T-cell (primary cell): ENCODE measurements at regions not wholly inside any gene's neighbourhood (a gene's known extent, or its start where the extent isn't known, plus 50 kb on each side); places are given as distances from the start of the nearest gene placed in this dataset.

ENCODE experiments used
- ATAC-seq, 4 experiments: fragments of 200-7000 bp in 3 of 4; fragments of 150-1000 bp in 1 of 4; cut with Tn5 transposase; replicated peaks in 1 of 4; 1 replicate in 3 of 4; 2 replicates in 1 of 4; pipeline ENCODE4 v1.10.0; 2021; ENCODE audit warnings: moderate library complexity in 3 of 4, mild to moderate bottlenecking in 2 of 4, moderate number of reproducible peaks in 1 of 4
- CTCF ChIA-PET, 2 donors: fragments of 300-600 bp; sonication (Branson Sonifier 250); formaldehyde crosslinking; loops; one replicate each; lab custom pipeline; 2022; ENCODE audit warnings: antibody characterized with exemption in 2 of 2; lab: Charles Lee
- POLR2A ChIA-PET, 2 donors: fragments of 300-600 bp; sonication (Branson Sonifier 250); formaldehyde crosslinking; loops; one replicate each; lab custom pipeline; 2022; ENCODE audit warnings: antibody characterized with exemption in 2 of 2; lab: Charles Lee
- DNase-seq, 35 experiments: peaks; one replicate each; pipeline versions ENCODE4 v3.0.0 to v3.0.0-alpha.2; 2013 to 2023
- H3K27ac ChIP-seq: one replicate; pipeline ENCODE4 v1.5.1; 2013; ENCODE audit warnings: low read length
- H3K27me3 ChIP-seq, 2 experiments: replicated peaks in 1 of 2; 1 replicate in 1 of 2; 2 replicates in 1 of 2; pipeline versions ENCODE4 v1.6.1 to v1.7.0; 2013; ENCODE audit warnings: low read length in 1 of 2, mixed read lengths in 1 of 2; ENCODE audit not compliant: control insufficient read depth in 2 of 2, insufficient read depth in 2 of 2; ENCODE audit errors: extremely low read depth in 1 of 2
- H3K36me3 ChIP-seq, 2 donors: 1 replicate in 1 of 2; 2 replicates in 1 of 2; pipeline versions ENCODE4 v1.6.1 to v1.7.0; 2013; ENCODE audit warnings: low read length in 1 of 2; ENCODE audit not compliant: control insufficient read depth in 2 of 2, insufficient read depth in 1 of 2; ENCODE audit errors: extremely low read depth in 1 of 2
- H3K4me1 ChIP-seq, 2 experiments: 1 replicate in 1 of 2; 2 replicates in 1 of 2; pipeline versions ENCODE4 v1.6.1 to v1.7.0; 2013; ENCODE audit warnings: low read length in 2 of 2, mixed read lengths in 1 of 2; ENCODE audit not compliant: insufficient read depth in 2 of 2, control insufficient read depth in 1 of 2; ENCODE audit errors: extremely low read depth in 1 of 2
- H3K4me3 ChIP-seq, 2 donors: 1 replicate in 1 of 2; 2 replicates in 1 of 2; pipeline versions ENCODE4 v1.5.1 to v1.7.0; 2013; ENCODE audit warnings: mild to moderate bottlenecking in 2 of 2, low read length in 1 of 2, moderate library complexity in 1 of 2; ENCODE audit not compliant: control insufficient read depth in 1 of 2; ENCODE audit errors: extremely low read depth in 1 of 2
- H3K9me3 ChIP-seq: 2 replicates; pipeline ENCODE4 v1.7.0; 2013
- H3K27ac Mint-ChIP-seq, 2 donors: one replicate each; pipeline ENCODE4 v1.8.0; 2020 to 2021; ENCODE audit warnings: mild to moderate bottlenecking in 2 of 2, mixed read lengths in 2 of 2
- H3K27me3 Mint-ChIP-seq, 2 donors: one replicate each; pipeline ENCODE4 v1.8.0; 2021 to 2022; ENCODE audit warnings: mixed read lengths in 2 of 2
- H3K36me3 Mint-ChIP-seq: one replicate; pipeline ENCODE4 v1.8.0; 2021; ENCODE audit warnings: mixed read lengths
- H3K4me1 Mint-ChIP-seq, 3 donors: one replicate each; pipeline ENCODE4 v1.8.0; 2020 to 2022; ENCODE audit warnings: mixed read lengths in 3 of 3, mild to moderate bottlenecking in 1 of 3
- H3K4me3 Mint-ChIP-seq, 3 donors: one replicate each; pipeline ENCODE4 v1.8.0; 2020 to 2022; ENCODE audit warnings: mild to moderate bottlenecking in 3 of 3, mixed read lengths in 3 of 3, moderate library complexity in 3 of 3
- H3K9me3 Mint-ChIP-seq, 3 donors: one replicate each; pipeline ENCODE4 v1.8.0; 2020 to 2022; ENCODE audit warnings: mixed read lengths in 3 of 3
- WGBS: methylation state at CpG from one replicate; pipeline ENCODE4 v1.1.5; 2013; ENCODE audit warnings: missing lambda C conversion rate; ENCODE audit not compliant: insufficient coverage; 5-methylcytosine and 5-hydroxymethylcytosine counted together

GRCh38 chr3:6532101-6532500 lies 328.8 kb upstream of the GRM7 start:
- no peak overlapping the region for H3K4me3 ChIP-seq
- DNase-seq, result no peak
- ChIA-PET CTCF (no interaction called here), POLR2A (interaction anchor here in 1 of 2 donors (0.6 kb wide), 1 partner anchor 64 kb away, joined by 3 read pairs; no protein-coding TSS in a partner anchor)
- H3K27me3 ChIP-seq, result no peaks in the 10 kb centered on the region
- no peaks in the 10 kb centered on the region for H3K9me3 ChIP-seq
- H3K27ac Mint-ChIP-seq, result no peak overlapping the region
- H3K9me3 Mint-ChIP-seq, result peaks cover 7 to 18% (median 15%) of the 10 kb centered on the region in 3 donors
- H3K27me3 Mint-ChIP-seq, result no peaks in the 10 kb centered on the region
- no peak overlapping the region for H3K4me3 Mint-ChIP-seq
- no peaks in the 10 kb centered on the region for H3K36me3 ChIP-seq
- H3K27ac ChIP-seq, result no peak overlapping the region
- no peaks in the 10 kb centered on the region for H3K36me3 Mint-ChIP-seq
- no peak for ATAC-seq
- no CpG with 5 or more reads among the region's 3 CpGs for WGBS
- no peaks in the 10 kb centered on the region for H3K4me1 ChIP-seq
- no peaks in the 10 kb centered on the region for H3K4me1 Mint-ChIP-seq

DNA sequence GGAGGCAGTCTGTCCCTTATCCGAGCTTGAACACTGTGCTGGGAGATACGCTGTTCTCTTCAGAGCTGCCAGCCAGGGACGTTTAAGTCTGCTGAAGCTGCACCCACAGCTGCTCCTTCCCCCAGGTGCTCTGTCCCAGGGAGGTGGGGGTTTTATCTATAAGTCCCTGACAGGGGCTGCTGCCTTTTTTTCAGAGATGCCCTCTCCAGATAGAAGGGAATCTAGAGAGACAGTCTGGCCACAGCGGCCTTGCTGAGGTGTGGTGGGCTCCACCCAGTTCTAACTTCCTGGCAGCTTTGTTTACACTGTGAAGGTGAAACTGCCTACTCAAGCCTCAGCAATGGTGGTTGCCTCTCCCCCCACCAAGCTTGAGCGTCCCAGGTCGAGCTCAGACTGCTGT lies 319.9 kb upstream of the GRM7 start:
- no peaks in the 10 kb centered on the region for H3K27me3 ChIP-seq
- no peak overlapping the region for H3K27ac ChIP-seq
- Mint-ChIP-seq H3K27me3 (no peaks in the 10 kb centered on the region), H3K27ac (no peak overlapping the region), H3K36me3 (no peaks in the 10 kb centered on the region), H3K9me3 (peaks cover 14 to 29% (median 24%) of the 10 kb centered on the region in 3 donors), H3K4me1 (no peaks in the 10 kb centered on the region), H3K4me3 (no peak overlapping the region)
- POLR2A ChIA-PET, result no interaction called here
- CTCF ChIA-PET, result no interaction called here
- ATAC-seq, result no peak
- WGBS, result 52% methylated on average over 3 of the region's 6 CpGs
- H3K4me1 ChIP-seq, result no peaks in the 10 kb centered on the region
- H3K36me3 ChIP-seq, result no peaks in the 10 kb centered on the region
- no peaks in the 10 kb centered on the region for H3K9me3 ChIP-seq
- DNase-seq, result no peak
- no peak overlapping the region for H3K4me3 ChIP-seq

DNA sequence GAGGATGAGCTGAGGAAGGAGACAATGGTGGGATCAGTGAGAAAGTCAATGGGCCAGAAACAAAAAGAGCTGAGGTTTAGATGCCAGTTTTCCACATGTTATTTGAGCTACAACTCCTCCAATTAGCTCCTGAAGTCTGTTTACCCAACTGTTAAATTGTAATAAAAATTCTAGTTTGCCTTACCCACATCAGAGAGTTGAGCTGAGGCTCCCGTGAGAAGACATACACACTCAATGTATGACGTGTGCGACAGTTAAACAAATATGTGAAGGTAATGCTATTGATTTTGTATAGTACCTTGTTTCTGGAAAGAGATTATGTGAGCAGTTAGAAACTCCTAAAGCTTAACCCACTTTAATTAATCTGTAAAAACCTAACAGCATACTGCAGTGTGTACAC lies 318.1 kb upstream of the GRM7 start:
- CTCF ChIA-PET, result no interaction called here
- no peak overlapping the region for H3K27ac Mint-ChIP-seq
- no CpG with 5 or more reads among the region's 3 CpGs for WGBS

DNA sequence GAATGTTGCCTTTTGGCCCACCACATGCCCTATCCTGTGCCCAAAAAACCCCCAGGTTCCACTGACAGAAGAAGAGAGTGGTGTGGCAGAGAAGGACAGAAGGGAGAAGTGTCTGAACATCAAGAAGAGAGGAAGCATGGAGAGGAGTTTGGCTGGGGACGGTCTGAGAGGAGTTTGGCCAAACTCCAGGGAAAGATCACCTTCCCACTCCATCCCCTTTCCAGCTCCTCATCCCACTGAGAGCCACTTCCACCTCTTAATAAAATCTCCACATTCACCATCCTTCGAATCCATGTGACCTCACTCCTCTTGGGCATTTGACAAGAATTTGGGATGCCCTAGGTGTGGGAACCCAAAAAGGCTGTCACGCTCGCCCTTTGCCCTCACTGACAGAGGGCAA lies 311.6 kb upstream of the GRM7 start:
- WGBS, result 90% methylated on average over 3 of the region's 4 CpGs
- H3K4me3 Mint-ChIP-seq, result no peak overlapping the region
- no peak overlapping the region for H3K4me3 ChIP-seq
- DNase-seq, result no peak
- H3K27me3 Mint-ChIP-seq, result no peaks in the 10 kb centered on the region
- ATAC-seq, result no peak
- H3K36me3 Mint-ChIP-seq, result no peaks in the 10 kb centered on the region
- no peaks in the 10 kb centered on the region for H3K36me3 ChIP-seq
- POLR2A ChIA-PET, result no interaction called here
- no peaks in the 10 kb centered on the region for H3K27me3 ChIP-seq
- no peak overlapping the region for H3K27ac Mint-ChIP-seq
- CTCF ChIA-PET, result no interaction called here
- H3K9me3 Mint-ChIP-seq, result peaks cover 3 to 7% (median 4%) of the 10 kb centered on the region in 3 donors
- H3K4me1 ChIP-seq, result no peaks in the 10 kb centered on the region
- H3K4me1 Mint-ChIP-seq, result no peaks in the 10 kb centered on the region
- H3K27ac ChIP-seq, result no peak overlapping the region
- no peaks in the 10 kb centered on the region for H3K9me3 ChIP-seq

More for the DNA sequence above, 318.1 kb upstream of the GRM7 start:
- H3K4me1 Mint-ChIP-seq, result no peaks in the 10 kb centered on the region
- no peaks in the 10 kb centered on the region for H3K27me3 Mint-ChIP-seq
- H3K9me3 ChIP-seq, result no peaks in the 10 kb centered on the region
- H3K4me3 ChIP-seq, result no peak overlapping the region
- H3K4me1 ChIP-seq, result no peaks in the 10 kb centered on the region
- ATAC-seq, result no peak
- H3K27me3 ChIP-seq, result no peaks in the 10 kb centered on the region
- no peak overlapping the region for H3K27ac ChIP-seq
- H3K36me3 ChIP-seq, result no peaks in the 10 kb centered on the region
- no peak overlapping the region for H3K4me3 Mint-ChIP-seq
- H3K36me3 Mint-ChIP-seq, result no peaks in the 10 kb centered on the region
- H3K9me3 Mint-ChIP-seq, result peaks cover 14 to 25% (median 14%) of the 10 kb centered on the region in 3 donors
- POLR2A ChIA-PET, result interaction anchor here in 1 of 2 donors (0.7 kb wide), 1 partner anchor 20 kb away, joined by 3 read pairs; no protein-coding TSS in a partner anchor
- no peak for DNase-seq

DNA sequence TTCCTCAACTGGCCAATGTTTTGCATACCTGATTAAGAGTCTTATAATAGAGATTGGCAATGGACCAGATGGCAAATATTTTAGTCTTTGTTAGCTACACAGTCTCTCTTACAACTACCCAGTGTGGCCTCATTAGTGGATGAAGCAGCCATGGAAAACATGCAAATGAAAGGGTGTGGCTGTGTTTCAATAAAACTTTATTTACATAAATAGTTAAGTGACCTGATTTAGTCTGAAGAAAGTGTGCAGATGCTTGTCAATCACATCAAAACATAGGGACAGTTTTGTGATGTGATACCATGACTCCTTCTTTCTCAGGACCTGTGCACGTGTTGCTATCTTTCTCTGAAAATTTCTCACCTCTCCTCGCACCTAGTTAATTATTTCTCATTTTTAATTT lies 309.8 kb upstream of the GRM7 start:
- H3K27ac Mint-ChIP-seq, result no peak overlapping the region
- H3K4me1 ChIP-seq, result no peaks in the 10 kb centered on the region
- H3K27me3 ChIP-seq, result no peaks in the 10 kb centered on the region
- no peak for ATAC-seq
- H3K4me1 Mint-ChIP-seq, result no peaks in the 10 kb centered on the region
- no peak overlapping the region for H3K4me3 Mint-ChIP-seq
- H3K27me3 Mint-ChIP-seq, result no peaks in the 10 kb centered on the region
- H3K36me3 Mint-ChIP-seq, result no peaks in the 10 kb centered on the region
- DNase-seq, result no peak
- H3K4me3 ChIP-seq, result no peak overlapping the region
- no peaks in the 10 kb centered on the region for H3K36me3 ChIP-seq
- WGBS, result no CpG with 5 or more reads among the region's 2 CpGs
- ChIA-PET POLR2A (interaction anchor here in 1 of 2 donors (0.6 kb wide), 1 partner anchor 188 kb away, joined by 3 read pairs; no protein-coding TSS in a partner anchor), CTCF (no interaction called here)
- H3K9me3 ChIP-seq, result no peaks in the 10 kb centered on the region
- peaks cover 7 to 10% (median 7%) of the 10 kb centered on the region in 3 donors for H3K9me3 Mint-ChIP-seq
- no peak overlapping the region for H3K27ac ChIP-seq

DNA sequence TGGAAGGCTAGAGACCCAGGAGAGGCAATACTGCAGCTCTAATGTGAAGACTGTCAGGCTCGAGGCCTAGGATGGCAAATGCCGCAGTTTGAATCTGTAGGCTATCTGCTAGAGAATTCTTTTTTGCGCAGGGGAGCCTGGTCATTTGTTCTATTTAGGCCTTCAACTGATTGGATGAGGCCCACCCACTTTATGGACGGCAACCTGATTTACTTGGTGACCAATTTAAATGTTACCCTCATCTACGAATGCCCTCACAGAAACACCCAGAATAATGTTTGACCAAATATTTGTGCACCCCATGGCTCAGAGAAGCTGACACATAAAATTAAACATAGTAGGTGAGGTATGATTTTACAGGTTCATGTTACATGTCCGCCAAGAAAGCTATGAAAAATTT lies 300.7 kb upstream of the GRM7 start:
- H3K9me3 ChIP-seq, result no peaks in the 10 kb centered on the region
- H3K9me3 Mint-ChIP-seq, result peaks cover 9 to 22% (median 11%) of the 10 kb centered on the region in 3 donors
- ATAC-seq (no peak), DNase-seq (no peak)
- H3K36me3 ChIP-seq, result no peaks in the 10 kb centered on the region
- no peak overlapping the region for H3K4me3 ChIP-seq
- no peaks in the 10 kb centered on the region for H3K4me1 ChIP-seq
- 88% methylated on average over 4 of the region's 6 CpGs for WGBS
- H3K4me3 Mint-ChIP-seq, result no peak overlapping the region
- no peaks in the 10 kb centered on the region for H3K27me3 Mint-ChIP-seq
- no peaks in the 10 kb centered on the region for H3K27me3 ChIP-seq
- no peaks in the 10 kb centered on the region for H3K4me1 Mint-ChIP-seq
- H3K27ac Mint-ChIP-seq, result no peak overlapping the region
- no peaks in the 10 kb centered on the region for H3K36me3 Mint-ChIP-seq
- ChIA-PET CTCF (no interaction called here), POLR2A (no interaction called here)
- no peak overlapping the region for H3K27ac ChIP-seq

DNA sequence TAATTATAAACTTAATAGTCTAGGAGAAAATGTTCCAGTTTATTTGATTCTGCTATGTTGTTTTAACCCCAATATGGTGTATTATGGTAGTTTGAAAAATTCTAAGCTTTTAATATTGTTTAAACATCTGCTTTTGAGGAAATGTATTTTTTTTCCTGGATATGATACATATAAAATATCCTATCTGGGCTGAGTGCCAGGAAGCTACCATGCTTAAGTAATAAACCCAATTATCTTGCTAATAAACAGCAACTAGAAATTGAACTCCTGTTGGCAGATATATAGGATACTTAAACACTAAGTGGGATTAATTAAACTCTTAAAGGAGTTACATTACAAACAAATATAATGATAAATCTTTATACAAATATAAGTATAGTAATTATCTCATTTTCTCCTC lies 293.7 kb upstream of the GRM7 start:
- no peak overlapping the region for H3K4me3 Mint-ChIP-seq
- CTCF ChIA-PET, result interaction anchor here (0.6 to 0.7 kb wide), 2 partner anchors 50 to 109 kb away, joined by 3 to 4 read pairs; no protein-coding TSS in a partner anchor
- POLR2A ChIA-PET, result no interaction called here

More for the DNA sequence above, 293.7 kb upstream of the GRM7 start:
- no peaks in the 10 kb centered on the region for H3K36me3 Mint-ChIP-seq
- Histone ChIP-seq H3K4me3 (no peak overlapping the region), H3K9me3 (no peaks in the 10 kb centered on the region), H3K27me3 (no peaks in the 10 kb centered on the region), H3K27ac (no peak overlapping the region), H3K4me1 (no peaks in the 10 kb centered on the region), H3K36me3 (no peaks in the 10 kb centered on the region)
- H3K4me1 Mint-ChIP-seq, result no peaks in the 10 kb centered on the region
- no peak for DNase-seq
- no peak overlapping the region for H3K27ac Mint-ChIP-seq
- peaks cover 9 to 17% (median 15%) of the 10 kb centered on the region in 3 donors for H3K9me3 Mint-ChIP-seq
- ATAC-seq, result no peak
- H3K27me3 Mint-ChIP-seq, result no peaks in the 10 kb centered on the region
